ENCODE measurements at regions not wholly inside any gene's neighbourhood (a gene's known extent, or its start where the extent isn't known, plus 50 kb on each side); places are given as distances from the start of the nearest gene placed in this dataset.

- DNase-seq (ENCODE audit: low spot score): no peak
Observed at GRCh38 chr2:239689985-239690384, 289.2 kb upstream of the HDAC4 start.

GRCh38 chr2:239689410-239689809 is 288.6 kb upstream of the HDAC4 start:
- DNase-seq (ENCODE audit: low spot score): no peak

- DNase-seq (ENCODE audit: low spot score): no peak
Observed at GRCh38 chr2:239688840-239689239, 288.0 kb upstream of the HDAC4 start.

GRCh38 chr2:239688122-239688681 is 287.4 kb upstream of the HDAC4 start:
- DNase-seq (ENCODE audit: low spot score): no peak

GRCh38 chr2:239687441-239687840 is 286.6 kb upstream of the HDAC4 start:
- no peak for DNase-seq (ENCODE audit: low spot score)

- DNase-seq (ENCODE audit: low spot score): no peak
Observed at GRCh38 chr2:239685965-239686364, 285.1 kb upstream of the HDAC4 start.

GRCh38 chr2:239685556-239685955 is 284.7 kb upstream of the HDAC4 start:
- DNase-seq (ENCODE audit: low spot score): no peak

GRCh38 chr2:239684996-239685395 is 284.2 kb upstream of the HDAC4 start:
- no peak for DNase-seq (ENCODE audit: low spot score)

- no peak for DNase-seq (ENCODE audit: low spot score)
Observed at GRCh38 chr2:239684271-239684810, 283.5 kb upstream of the HDAC4 start.

GRCh38 chr2:239682518-239682917 is 281.7 kb upstream of the HDAC4 start:
- DNase-seq (ENCODE audit: low spot score): no peak

- DNase-seq (ENCODE audit: low spot score): no peak
Observed at GRCh38 chr2:239679755-239680154, 278.9 kb upstream of the HDAC4 start.

- DNase-seq (ENCODE audit: low spot score): no peak
Observed at GRCh38 chr2:239678666-239679296, 278.0 kb upstream of the HDAC4 start.

GRCh38 chr2:239678186-239678490 is 277.3 kb upstream of the HDAC4 start:
- no peak for DNase-seq (ENCODE audit: low spot score)

- DNase-seq (ENCODE audit: low spot score): no peak
Observed at GRCh38 chr2:239677453-239678185, 276.8 kb upstream of the HDAC4 start.

GRCh38 chr2:239676716-239677452 is 276.1 kb upstream of the HDAC4 start:
- no peak for DNase-seq (ENCODE audit: low spot score)

GRCh38 chr2:239675826-239676715 is 275.3 kb upstream of the HDAC4 start:
- DNase-seq (ENCODE audit: low spot score): no peak

GRCh38 chr2:239674981-239675825 is 274.4 kb upstream of the HDAC4 start:
- DNase-seq (ENCODE audit: low spot score): no peak

- DNase-seq (ENCODE audit: low spot score): no peak
Observed at GRCh38 chr2:239674101-239674980, 273.5 kb upstream of the HDAC4 start.

- DNase-seq (ENCODE audit: low spot score): no peak
Observed at GRCh38 chr2:239673641-239674040, 272.8 kb upstream of the HDAC4 start.

Measured in SW480 (cell line).